Upper lobe of left lung (tissue), 4 donors: ENCODE measurements at regions not wholly inside any gene's neighbourhood (a gene's known extent, or its start where the extent isn't known, plus 50 kb on each side); places are given as distances from the start of the nearest gene placed in this dataset.
"Not testable (repeated sequence)": the region's sequence is repeated elsewhere in the genome, so short reads cannot be mapped to it uniquely, and the experiment has no call there.

ENCODE experiments used
- CTCF ChIP-seq, 6 experiments: fragments of 450-650 bp in 4 of 6; fragments of 200-600 bp in 2 of 6; sonication (generic) in 2 of 6; IDR thresholded peaks; one replicate each; pipeline ENCODE4 v1.5.1; 2016 to 2019; ENCODE audit warnings: antibody characterized with exemption in 6 of 6
- EP300 ChIP-seq, 4 donors: sonication (generic); formaldehyde crosslinking; IDR thresholded peaks; one replicate each; pipeline ENCODE4 v1.5.1; 2017; ENCODE audit warnings: antibody characterized with exemption in 4 of 4, control low read depth in 2 of 4
- POLR2A ChIP-seq, 4 donors: fragments of 450-650 bp; IDR thresholded peaks; one replicate each; pipeline ENCODE4 v1.5.1; 2016 to 2017; ENCODE audit warnings: antibody characterized with exemption in 4 of 4, mild to moderate bottlenecking in 2 of 4
- POLR2AphosphoS5 ChIP-seq, 2 donors: sonication (generic); formaldehyde crosslinking; IDR thresholded peaks; one replicate each; pipeline ENCODE4 v1.5.1; 2017; ENCODE audit warnings: antibody characterized with exemption in 2 of 2

GRCh38 chr16:86861270-86861858, 283.0 kb downstream of the FOXL1 start:
- TF ChIP-seq CTCF, POLR2AphosphoS5, EP300, POLR2A (IDR thresholded peaks at IDR 0.05): not testable (repeated sequence)
